Frontal cortex (tissue), 3 donors: ENCODE measurements at regions not wholly inside any gene's neighbourhood (a gene's known extent, or its start where the extent isn't known, plus 50 kb on each side); places are given as distances from the start of the nearest gene placed in this dataset.
"Not testable (repeated sequence)": the region's sequence is repeated elsewhere in the genome, so short reads cannot be mapped to it uniquely, and the experiment has no call there.

Source experiments
- DNase-seq, 2 donors: peaks; one replicate each; pipeline ENCODE4 v3.0.0; 2012; ENCODE audit warnings: low spot score in 2 of 2
- FAIRE-seq: peaks from 2 replicates; lab custom pipeline; 2012; peaks lifted over from hg19 to GRCh38; lab: Jason Lieb, UNC
- donor health status: control.
- donor health status: control.
- donor health status: control.

DNA sequence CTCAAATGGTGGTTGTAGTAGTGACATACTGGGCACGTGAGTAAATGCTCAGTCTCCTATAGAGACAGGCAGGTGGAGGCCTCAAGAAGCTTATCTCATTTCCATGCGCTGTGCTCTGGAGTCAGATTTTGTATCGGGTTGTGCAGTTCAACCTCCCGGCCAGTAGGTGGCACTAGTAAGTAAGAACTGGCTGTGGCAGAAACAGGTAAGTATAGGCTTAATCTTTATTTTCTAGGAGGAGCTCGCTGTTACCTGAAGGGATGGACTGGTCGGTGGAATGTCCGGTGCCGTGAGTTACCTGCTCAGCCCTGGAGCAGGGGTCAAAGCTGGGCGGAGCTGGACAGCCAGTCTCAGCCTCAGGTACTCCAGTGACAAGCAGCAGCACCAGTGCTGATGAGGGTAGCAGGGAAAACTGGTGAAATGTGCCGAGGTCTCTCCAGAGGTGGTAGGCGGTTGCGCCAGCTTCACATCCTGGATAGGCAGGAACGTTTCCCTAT, 880.1 kb upstream of the SEMA6A start:
- no peak for FAIRE-seq
- no peak for DNase-seq

DNA sequence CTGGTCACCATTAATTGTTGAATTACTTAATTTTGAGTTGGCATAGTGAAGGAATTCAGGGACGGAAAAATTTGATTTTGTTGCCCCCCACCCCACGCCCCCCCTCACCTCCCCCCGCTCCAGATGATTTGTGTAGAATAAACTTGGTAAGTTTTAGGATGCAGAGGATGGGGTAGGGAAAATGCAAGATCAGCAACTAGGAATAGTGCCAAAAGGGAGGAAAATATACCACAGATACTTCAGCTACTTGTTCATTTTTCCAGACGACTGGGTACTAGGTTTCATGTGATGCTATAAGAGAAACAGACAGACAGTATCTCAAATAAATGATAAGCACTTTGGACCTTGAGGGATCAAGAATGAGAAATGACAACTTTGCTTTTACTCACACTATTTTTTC, 862.2 kb upstream of the SEMA6A start:
- no peak for FAIRE-seq
- no peak for DNase-seq

GRCh38 chr5:117435203-117435602, 860.6 kb upstream of the SEMA6A start:
- no peak for FAIRE-seq

GRCh38 chr5:117434254-117434653, 859.6 kb upstream of the SEMA6A start:
- DNase-seq (no peak), FAIRE-seq (no peak)

More at GRCh38 chr5:117435203-117435602, 860.6 kb upstream of the SEMA6A start:
- no peak for DNase-seq

DNA sequence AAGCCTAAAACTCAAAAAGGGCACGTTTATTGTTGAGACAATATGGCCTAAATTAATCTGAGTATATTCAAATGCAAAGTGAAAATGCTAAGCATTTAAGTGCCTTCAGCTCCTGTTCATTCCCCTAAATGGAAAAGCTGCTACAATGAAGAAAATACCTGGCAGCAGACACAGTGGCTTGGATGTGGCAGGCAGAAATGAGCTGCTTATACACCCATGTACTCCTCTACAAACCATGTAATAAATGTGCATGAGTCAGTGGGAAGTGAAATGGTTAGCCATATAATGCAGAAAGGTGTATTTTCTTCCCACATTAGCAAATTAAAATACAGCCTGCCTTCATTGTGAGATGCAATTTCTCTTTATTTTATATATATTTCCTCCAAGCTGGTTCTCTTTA, 859.2 kb upstream of the SEMA6A start:
- DNase-seq (no peak), FAIRE-seq (no peak)

GRCh38 chr5:117431091-117431490, 856.5 kb upstream of the SEMA6A start:
- DNase-seq (no peak), FAIRE-seq (no peak)

DNA sequence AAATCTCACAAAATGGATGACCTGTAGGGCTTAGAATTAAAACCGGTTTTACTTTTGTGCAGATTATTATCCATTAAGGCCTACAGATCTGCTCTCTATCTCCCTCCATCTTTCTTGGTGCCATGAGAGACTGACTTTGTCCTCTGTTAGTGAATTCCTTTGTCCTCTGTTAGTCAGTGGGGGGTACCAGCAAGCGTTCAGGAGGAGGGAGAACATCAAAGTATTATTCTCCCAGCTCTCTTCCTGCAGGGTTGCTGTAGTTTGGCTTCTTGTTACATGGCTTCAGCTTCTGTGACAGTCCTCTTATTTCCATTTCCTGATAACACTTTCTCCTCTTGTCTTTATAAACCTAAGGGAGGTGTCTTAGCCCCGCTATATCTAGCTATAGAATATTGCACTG, 850.5 kb upstream of the SEMA6A start:
- FAIRE-seq, result no peak

GRCh38 chr5:117424559-117424958, 849.9 kb upstream of the SEMA6A start:
- DNase-seq, result no peak
- no peak for FAIRE-seq

More for the DNA sequence above, 850.5 kb upstream of the SEMA6A start:
- no peak for DNase-seq

GRCh38 chr5:117417501-117417900, 842.9 kb upstream of the SEMA6A start:
- FAIRE-seq (no peak), DNase-seq (no peak)

GRCh38 chr5:117414926-117415325, 840.3 kb upstream of the SEMA6A start:
- no peak for DNase-seq
- no peak for FAIRE-seq

DNA sequence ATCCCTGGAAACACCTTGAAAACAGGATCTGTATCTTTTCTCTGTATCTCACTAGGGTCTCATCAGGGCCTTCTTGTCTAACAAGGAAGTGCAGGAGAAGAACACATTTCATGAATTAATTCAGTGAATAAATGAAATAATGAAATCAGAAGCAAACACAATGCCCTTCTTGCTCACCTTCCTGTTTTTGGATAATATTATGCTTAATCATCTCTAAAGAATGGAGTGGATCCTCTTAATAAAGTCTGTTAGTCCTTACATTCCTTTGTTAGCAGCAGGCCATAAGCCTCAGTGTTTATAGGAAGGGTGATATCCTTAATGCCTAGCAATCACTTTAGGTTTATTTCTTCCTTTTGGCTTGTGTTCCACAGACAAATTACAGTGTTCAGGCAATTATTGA, 837.1 kb upstream of the SEMA6A start:
- FAIRE-seq, result no peak

DNA sequence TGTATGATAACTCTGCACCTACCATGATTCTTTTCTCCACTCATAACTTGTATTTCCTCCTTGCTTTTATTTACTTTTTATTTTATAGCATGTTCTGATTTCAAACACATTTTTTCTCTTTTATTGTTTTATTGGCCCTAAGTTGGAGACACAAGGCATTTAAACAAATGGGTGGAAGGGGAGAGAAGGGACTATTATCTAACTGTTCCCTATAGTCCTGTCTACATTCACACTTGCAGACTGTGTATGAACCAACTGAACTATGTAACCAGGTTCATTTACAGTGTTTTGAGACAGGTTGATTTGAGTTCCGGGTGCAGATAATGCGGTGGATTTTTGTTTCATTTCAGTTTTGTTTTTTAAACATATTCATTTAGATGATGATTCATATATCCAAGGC, 830.6 kb upstream of the SEMA6A start:
- DNase-seq, result no peak
- FAIRE-seq, result no peak

More for the DNA sequence above, 837.1 kb upstream of the SEMA6A start:
- no peak for DNase-seq

GRCh38 chr5:117394506-117395157, 820.0 kb upstream of the SEMA6A start:
- FAIRE-seq (no peak), DNase-seq (no peak)

DNA sequence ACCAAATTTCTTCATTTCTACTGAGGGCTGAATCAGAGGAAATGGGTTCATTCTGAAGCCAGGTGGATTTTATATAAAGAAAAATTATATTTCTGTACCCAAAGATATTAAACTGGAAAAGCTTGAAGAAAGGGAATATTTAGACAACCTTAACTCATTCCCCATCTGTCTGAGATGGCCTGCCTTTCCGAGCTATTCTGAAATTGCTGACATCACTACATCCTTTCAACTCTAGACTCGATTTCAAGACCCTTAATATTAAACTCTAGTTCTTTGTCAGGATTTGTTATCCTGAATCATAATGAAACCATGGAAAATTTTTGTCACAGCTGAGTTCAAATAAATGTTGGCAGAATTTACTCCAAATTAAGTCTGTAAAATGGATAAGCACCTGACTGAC, 818.5 kb upstream of the SEMA6A start:
- no peak for FAIRE-seq
- no peak for DNase-seq

DNA sequence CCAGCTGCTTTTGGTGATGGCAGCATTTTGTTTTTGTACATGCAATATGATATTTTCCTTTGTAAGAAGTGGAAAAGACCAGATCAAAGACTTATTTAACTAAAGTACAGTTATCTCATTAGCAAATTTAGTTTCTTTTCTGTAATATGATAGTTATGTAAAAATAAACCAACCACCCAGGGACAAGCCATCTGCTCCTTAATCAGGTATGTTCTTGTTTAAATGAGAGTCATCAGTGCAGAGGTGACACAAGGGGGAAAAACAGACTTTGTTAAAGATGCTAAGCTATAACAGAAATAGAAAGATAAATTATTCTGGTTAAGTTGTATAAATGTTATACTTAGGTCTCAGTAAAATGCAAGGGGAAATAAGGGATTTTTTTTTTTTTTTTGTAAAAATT, 805.7 kb upstream of the SEMA6A start:
- FAIRE-seq (no peak), DNase-seq (no peak)

DNA sequence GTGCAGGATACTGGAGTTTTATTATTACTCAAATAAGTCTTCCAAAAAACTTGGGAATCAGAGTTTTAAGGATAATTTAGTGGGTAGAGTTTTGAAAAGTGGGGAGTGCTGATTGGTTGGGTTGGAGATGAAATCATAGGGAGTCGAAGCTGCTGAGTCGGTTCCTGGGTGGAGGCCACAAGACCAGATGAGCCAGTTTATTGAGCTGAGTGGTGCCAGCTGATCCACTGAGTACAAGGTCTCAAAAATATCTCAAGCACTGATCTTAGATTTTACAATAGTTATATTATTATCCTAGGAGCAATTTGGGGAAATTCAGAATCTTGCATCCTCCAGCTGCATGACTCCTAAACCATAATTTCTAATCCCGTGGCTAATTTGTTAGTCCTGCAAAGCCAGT, 804.9 kb upstream of the SEMA6A start:
- FAIRE-seq (no peak), DNase-seq (no peak)

DNA sequence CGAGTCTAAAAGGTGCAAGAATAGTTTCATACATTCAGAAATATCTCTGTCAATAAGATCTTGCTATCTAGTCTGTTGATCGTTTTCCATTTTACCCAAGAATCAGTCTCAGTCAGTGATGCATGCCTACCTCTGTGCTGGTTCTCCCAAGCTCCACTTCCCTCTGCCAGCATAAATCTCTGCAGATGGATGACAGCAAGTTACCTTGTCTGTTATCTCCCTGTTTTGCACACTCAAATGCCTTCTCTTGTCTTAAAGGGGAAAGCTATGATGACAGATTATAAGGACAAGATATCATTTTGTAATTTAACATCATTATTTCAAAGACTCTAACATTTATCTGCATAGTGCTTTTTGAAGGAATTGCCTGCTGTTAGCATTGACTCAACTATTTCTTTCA, 802.1 kb upstream of the SEMA6A start:
- DNase-seq (no peak), FAIRE-seq (no peak)

DNA sequence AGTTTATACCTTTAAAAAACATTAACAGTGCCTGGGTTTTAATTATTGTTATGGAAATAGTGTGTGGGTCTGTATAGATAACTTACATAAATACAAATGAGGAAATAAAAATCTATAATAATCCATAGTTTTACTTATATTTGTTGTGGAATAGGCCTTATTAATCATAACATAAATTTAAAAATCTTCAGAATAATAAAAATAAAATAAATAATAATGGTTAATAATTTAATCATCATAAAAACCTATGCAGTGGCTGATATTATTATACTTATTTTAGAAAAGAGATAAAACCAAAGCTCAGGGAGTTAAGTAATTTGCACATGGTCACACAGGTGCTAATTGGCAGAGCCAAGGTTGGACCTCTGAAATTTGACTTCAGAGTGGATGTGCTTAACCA, 785.3 kb upstream of the SEMA6A start:
- FAIRE-seq, result peak; percentile 13
- DNase-seq, result no peak

GRCh38 chr5:117357886-117358285, 783.3 kb upstream of the SEMA6A start:
- DNase-seq (no peak), FAIRE-seq (no peak)

- no peak for DNase-seq
- FAIRE-seq, result no peak
Measured at GRCh38 chr5:117347280-117347679, 772.7 kb upstream of the SEMA6A start.

- not testable (repeated sequence) for DNase-seq, FAIRE-seq
Measured at GRCh38 chr5:117343726-117344125, 769.1 kb upstream of the SEMA6A start.

DNA sequence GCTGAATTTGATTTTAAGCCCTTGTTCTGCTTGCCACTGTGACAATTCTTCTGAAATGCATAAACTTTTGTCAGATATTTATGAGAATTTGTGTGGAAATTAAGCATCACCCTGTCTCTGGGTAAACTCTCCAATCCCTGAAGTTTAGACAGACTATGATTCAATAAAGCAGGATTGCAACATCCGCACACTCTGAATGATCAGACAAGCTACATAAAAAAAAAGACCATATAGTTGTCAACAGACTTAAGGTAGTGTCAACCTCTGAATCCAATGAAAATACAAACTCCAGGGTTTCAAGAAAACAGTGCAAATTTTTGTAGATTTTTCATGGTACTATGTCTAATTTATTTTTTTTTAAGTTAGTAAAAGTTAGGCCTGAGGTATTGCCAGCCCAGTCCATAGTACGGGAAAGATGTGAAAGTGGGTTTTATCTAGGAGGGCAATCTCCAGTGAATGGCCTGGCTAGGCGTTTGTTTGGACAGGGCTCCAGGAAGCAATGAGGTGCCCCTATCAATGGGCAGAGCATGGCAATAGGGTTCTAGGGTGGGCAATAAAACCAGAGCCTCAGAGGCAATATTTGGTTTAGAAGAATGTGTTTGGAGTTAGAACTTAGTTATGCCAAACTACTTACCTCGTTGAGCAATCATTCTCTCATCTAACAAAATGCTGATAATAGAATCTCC, 762.6 kb upstream of the SEMA6A start:
- FAIRE-seq (no peak), DNase-seq (no peak)
